ENCODE measurements at regions not wholly inside any gene's neighbourhood (a gene's known extent, or its start where the extent isn't known, plus 50 kb on each side); places are given as distances from the start of the nearest gene placed in this dataset.

DNA sequence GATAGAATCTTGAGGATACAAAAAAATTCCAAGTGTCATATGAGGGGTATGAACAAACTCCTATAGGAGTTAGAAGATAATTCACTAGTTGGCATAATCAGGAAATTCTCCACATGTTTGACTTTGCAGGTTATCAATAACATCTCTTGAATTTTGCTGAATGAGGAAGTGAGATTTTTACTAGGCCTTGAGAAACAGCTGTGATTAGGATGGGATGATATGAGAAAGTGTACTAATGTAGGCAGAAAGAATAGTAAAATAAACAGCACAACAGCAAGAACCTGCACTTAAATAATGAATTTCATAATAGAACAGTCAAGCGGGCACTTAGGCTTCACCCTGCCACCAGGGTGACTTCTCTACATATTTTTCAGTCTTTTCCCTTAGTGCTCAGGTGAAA is 570.8 kb upstream of the CRIM1 start:
- TF ChIP-seq, protein P1, sequence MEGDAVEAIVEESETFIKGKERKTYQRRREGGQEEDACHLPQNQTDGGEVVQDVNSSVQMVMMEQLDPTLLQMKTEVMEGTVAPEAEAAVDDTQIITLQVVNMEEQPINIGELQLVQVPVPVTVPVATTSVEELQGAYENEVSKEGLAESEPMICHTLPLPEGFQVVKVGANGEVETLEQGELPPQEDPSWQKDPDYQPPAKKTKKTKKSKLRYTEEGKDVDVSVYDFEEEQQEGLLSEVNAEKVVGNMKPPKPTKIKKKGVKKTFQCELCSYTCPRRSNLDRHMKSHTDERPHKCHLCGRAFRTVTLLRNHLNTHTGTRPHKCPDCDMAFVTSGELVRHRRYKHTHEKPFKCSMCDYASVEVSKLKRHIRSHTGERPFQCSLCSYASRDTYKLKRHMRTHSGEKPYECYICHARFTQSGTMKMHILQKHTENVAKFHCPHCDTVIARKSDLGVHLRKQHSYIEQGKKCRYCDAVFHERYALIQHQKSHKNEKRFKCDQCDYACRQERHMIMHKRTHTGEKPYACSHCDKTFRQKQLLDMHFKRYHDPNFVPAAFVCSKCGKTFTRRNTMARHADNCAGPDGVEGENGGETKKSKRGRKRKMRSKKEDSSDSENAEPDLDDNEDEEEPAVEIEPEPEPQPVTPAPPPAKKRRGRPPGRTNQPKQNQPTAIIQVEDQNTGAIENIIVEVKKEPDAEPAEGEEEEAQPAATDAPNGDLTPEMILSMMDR (IDR thresholded peaks at IDR 0.05): no peak
- TF ChIP-seq POLR2A (IDR thresholded peaks at IDR 0.05): no peak
